HFFc6 (cell line): ENCODE measurements at regions not wholly inside any gene's neighbourhood (a gene's known extent, or its start where the extent isn't known, plus 50 kb on each side); places are given as distances from the start of the nearest gene placed in this dataset.

Experiments used
- DNase-seq: peaks from one replicate; pipeline ENCODE4 v3.0.0-alpha.2; 2018
- H3K27ac Mint-ChIP-seq: 2 replicates; pipeline ENCODE4 v1.8.0; 2020; ENCODE audit warnings: mild to moderate bottlenecking, mixed read lengths
- H3K27me3 Mint-ChIP-seq: 2 replicates; pipeline ENCODE4 v1.8.0; 2021; ENCODE audit warnings: mild to moderate bottlenecking, moderate library complexity, mixed read lengths; ENCODE audit not compliant: insufficient read depth
- H3K36me3 Mint-ChIP-seq: 2 replicates; pipeline ENCODE4 v1.8.0; 2021; ENCODE audit warnings: low read depth, mixed read lengths
- H3K4me1 Mint-ChIP-seq: 2 replicates; pipeline ENCODE4 v1.8.0; 2020; ENCODE audit warnings: low read depth, mixed read lengths
- H3K4me3 Mint-ChIP-seq: 2 replicates; pipeline ENCODE4 v1.8.0; 2020; ENCODE audit warnings: mild to moderate bottlenecking, moderate library complexity, mixed read lengths
- H3K9me3 Mint-ChIP-seq: 2 replicates; pipeline ENCODE4 v1.8.0; 2020; ENCODE audit warnings: mild to moderate bottlenecking, mixed read lengths
- CTCF ChIP-seq: fragments of 200-600 bp; sonication (generic); IDR thresholded peaks from 2 replicates; pipeline ENCODE4 v1.5.0; 2021; ENCODE audit warnings: antibody characterized with exemption, mild to moderate bottlenecking

- no peak overlapping the region for H3K4me3 Mint-ChIP-seq
Measured at GRCh38 chr18:60469387-60470100, 97.0 kb upstream of the MC4R start.

GRCh38 chr18:60471652-60472051 is 99.1 kb upstream of the MC4R start:
- Mint-ChIP-seq H3K4me1 (no peaks in the 10 kb centered on the region), H3K4me3 (no peak overlapping the region), H3K9me3 (no peaks in the 10 kb centered on the region), H3K36me3 (no peaks in the 10 kb centered on the region), H3K27me3 (no peaks in the 10 kb centered on the region), H3K27ac (no peak overlapping the region)
- DNase-seq, result no peak
- TF ChIP-seq CTCF, result no peak

More at GRCh38 chr18:60469387-60470100, 97.0 kb upstream of the MC4R start:
- no peak for DNase-seq
- Mint-ChIP-seq H3K27ac (no peak overlapping the region), H3K27me3 (no peaks in the 10 kb centered on the region), H3K9me3 (no peaks in the 10 kb centered on the region), H3K36me3 (no peaks in the 10 kb centered on the region), H3K4me1 (no peaks in the 10 kb centered on the region)
- no peak for TF ChIP-seq CTCF

- Mint-ChIP-seq H3K27ac (no peak overlapping the region), H3K9me3 (no peaks in the 10 kb centered on the region; the same call in 1 of the 2 replicates), H3K4me3 (no peak overlapping the region), H3K27me3 (peaks cover 2% of the 10 kb centered on the region; the same call in 1 of the 2 replicates), H3K4me1 (no peaks in the 10 kb centered on the region), H3K36me3 (no peaks in the 10 kb centered on the region)
- no peak for TF ChIP-seq CTCF
- DNase-seq, result no peak
Measured at GRCh38 chr18:60485201-60485600, 112.6 kb upstream of the MC4R start.

GRCh38 chr18:60493066-60493465 is 120.5 kb upstream of the MC4R start:
- Mint-ChIP-seq H3K4me1 (no peaks in the 10 kb centered on the region), H3K36me3 (no peaks in the 10 kb centered on the region), H3K9me3 (no peaks in the 10 kb centered on the region), H3K4me3 (no peak overlapping the region), H3K27ac (no peak overlapping the region), H3K27me3 (no peaks in the 10 kb centered on the region)
- TF ChIP-seq CTCF, result no peak
- no peak for DNase-seq

GRCh38 chr18:60499675-60500074 is 127.1 kb upstream of the MC4R start:
- H3K4me3 Mint-ChIP-seq, result no peak overlapping the region
- no peaks in the 10 kb centered on the region for H3K36me3 Mint-ChIP-seq
- TF ChIP-seq CTCF, result no peak
- H3K4me1 Mint-ChIP-seq, result no peaks in the 10 kb centered on the region
- no peaks in the 10 kb centered on the region for H3K9me3 Mint-ChIP-seq
- no peak overlapping the region for H3K27ac Mint-ChIP-seq
- DNase-seq, result no peak
- peaks cover 6% of the 10 kb centered on the region for H3K27me3 Mint-ChIP-seq
